Activated naive CD4-positive, alpha-beta T cell treated with anti-CD3 and anti-CD28 coated beads, Interleukin-2, amount 50 U/mL, for 24 hours (primary cell): ENCODE measurements at regions not wholly inside any gene's neighbourhood (a gene's known extent, or its start where the extent isn't known, plus 50 kb on each side); places are given as distances from the start of the nearest gene placed in this dataset.

Experiments
- H3K27ac Mint-ChIP-seq: one replicate; pipeline ENCODE4 v1.8.0; 2021; ENCODE audit warnings: mild to moderate bottlenecking, mixed read lengths
- H3K27me3 Mint-ChIP-seq: one replicate; pipeline ENCODE4 v1.8.0; 2021; ENCODE audit warnings: mixed read lengths
- H3K36me3 Mint-ChIP-seq: one replicate; pipeline ENCODE4 v1.8.0; 2021; ENCODE audit warnings: mixed read lengths
- H3K4me1 Mint-ChIP-seq: one replicate; pipeline ENCODE4 v1.8.0; 2021; ENCODE audit warnings: mixed read lengths
- H3K4me3 Mint-ChIP-seq: one replicate; pipeline ENCODE4 v1.8.0; 2021; ENCODE audit warnings: mild to moderate bottlenecking, mixed read lengths
- H3K9me3 Mint-ChIP-seq: one replicate; pipeline ENCODE4 v1.8.0; 2021; ENCODE audit warnings: mixed read lengths

GRCh38 chr20:43248341-43248740 is 58.6 kb upstream of the PTPRT start:
- Mint-ChIP-seq H3K27me3 (peaks cover 7% of the 10 kb centered on the region), H3K36me3 (no peaks in the 10 kb centered on the region), H3K4me1 (no peaks in the 10 kb centered on the region), H3K4me3 (no peak overlapping the region), H3K9me3 (no peaks in the 10 kb centered on the region), H3K27ac (no peak overlapping the region)

GRCh38 chr20:43247361-43247760 is 57.7 kb upstream of the PTPRT start:
- no peaks in the 10 kb centered on the region for H3K36me3 Mint-ChIP-seq
- no peak overlapping the region for H3K4me3 Mint-ChIP-seq
- no peak overlapping the region for H3K27ac Mint-ChIP-seq
- H3K27me3 Mint-ChIP-seq, result peaks cover 7% of the 10 kb centered on the region
- no peaks in the 10 kb centered on the region for H3K4me1 Mint-ChIP-seq
- no peaks in the 10 kb centered on the region for H3K9me3 Mint-ChIP-seq

DNA sequence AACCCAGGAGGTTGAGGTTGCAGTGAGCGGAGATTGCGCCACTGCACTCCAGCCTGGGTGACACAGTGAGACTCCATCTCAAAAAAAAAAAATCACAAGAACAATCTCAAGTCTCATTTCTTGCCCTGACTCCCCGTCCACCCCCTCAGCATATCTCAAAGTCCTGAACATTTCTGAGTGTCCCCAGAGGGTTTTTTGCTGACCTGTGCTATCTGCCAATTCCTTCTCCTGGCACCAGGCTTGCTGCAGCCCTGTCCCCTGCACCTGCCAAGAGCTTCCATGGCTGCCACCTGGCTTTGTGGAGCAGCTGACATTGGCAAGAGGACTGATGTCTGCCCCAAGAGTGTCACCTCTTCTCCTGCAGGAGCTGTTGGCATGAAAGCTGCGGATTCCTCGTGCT is 54.9 kb upstream of the PTPRT start:
- Mint-ChIP-seq H3K9me3 (no peaks in the 10 kb centered on the region), H3K4me3 (no peak overlapping the region), H3K27ac (no peak overlapping the region), H3K4me1 (no peaks in the 10 kb centered on the region), H3K36me3 (no peaks in the 10 kb centered on the region), H3K27me3 (peaks cover 7% of the 10 kb centered on the region)

- H3K27ac Mint-ChIP-seq, result no peak overlapping the region
- no peaks in the 10 kb centered on the region for H3K4me1 Mint-ChIP-seq
- H3K4me3 Mint-ChIP-seq, result no peak overlapping the region
- peaks cover 7% of the 10 kb centered on the region for H3K27me3 Mint-ChIP-seq
- H3K9me3 Mint-ChIP-seq, result peaks cover 7% of the 10 kb centered on the region
- H3K36me3 Mint-ChIP-seq, result no peaks in the 10 kb centered on the region
Observed at GRCh38 chr20:43243672-43244269, 54.1 kb upstream of the PTPRT start.

- Mint-ChIP-seq H3K27ac (no peak overlapping the region), H3K9me3 (peaks cover 7% of the 10 kb centered on the region), H3K36me3 (no peaks in the 10 kb centered on the region), H3K27me3 (peaks cover 5% of the 10 kb centered on the region), H3K4me1 (no peaks in the 10 kb centered on the region), H3K4me3 (no peak overlapping the region)
Observed at GRCh38 chr20:43241057-43241702, 51.5 kb upstream of the PTPRT start.
